ENCODE measurements at regions not wholly inside any gene's neighbourhood (a gene's known extent, or its start where the extent isn't known, plus 50 kb on each side); places are given as distances from the start of the nearest gene placed in this dataset.

GRCh38 chr5:152270096-152270495 is 135.0 kb downstream of the NMUR2 start:
- no peak for DNase-seq (ENCODE audit: low read depth in 2 of 2)

- DNase-seq (ENCODE audit: low read depth in 2 of 2): no peak
These were observed 135.5 kb downstream of the NMUR2 start for GRCh38 chr5:152269533-152269932.

- no peak for DNase-seq (ENCODE audit: low read depth in 2 of 2)
These were observed 140.3 kb downstream of the NMUR2 start for GRCh38 chr5:152264645-152265254.

GRCh38 chr5:152262667-152263066 is 142.4 kb downstream of the NMUR2 start:
- DNase-seq (ENCODE audit: low read depth in 2 of 2): no peak

- DNase-seq (ENCODE audit: low read depth in 2 of 2): no peak
These were observed 144.1 kb downstream of the NMUR2 start for GRCh38 chr5:152260940-152261339.

GRCh38 chr5:152259702-152260101 is 145.4 kb downstream of the NMUR2 start:
- DNase-seq (ENCODE audit: low read depth in 2 of 2): no peak

- DNase-seq (ENCODE audit: low read depth in 2 of 2): no peak
These were observed 148.5 kb downstream of the NMUR2 start for GRCh38 chr5:152256580-152256979.

GRCh38 chr5:152255411-152255810 is 149.7 kb downstream of the NMUR2 start:
- DNase-seq (ENCODE audit: low read depth in 2 of 2): no peak

GRCh38 chr5:152247850-152248385 is 157.2 kb downstream of the NMUR2 start:
- no peak for DNase-seq (ENCODE audit: low read depth in 2 of 2)

- DNase-seq (ENCODE audit: low read depth in 2 of 2): no peak
These were observed 158.7 kb downstream of the NMUR2 start for GRCh38 chr5:152246401-152246800.

- no peak for DNase-seq (ENCODE audit: low read depth in 2 of 2)
These were observed 167.5 kb downstream of the NMUR2 start for GRCh38 chr5:152237531-152237930.

- no peak for DNase-seq (ENCODE audit: low read depth in 2 of 2)
These were observed 178.9 kb downstream of the NMUR2 start for GRCh38 chr5:152226191-152226590.

- DNase-seq (ENCODE audit: low read depth in 2 of 2): no peak
These were observed 183.1 kb downstream of the NMUR2 start for GRCh38 chr5:152221721-152222629.

GRCh38 chr5:152218694-152219093 is 186.4 kb downstream of the NMUR2 start:
- DNase-seq (ENCODE audit: low read depth in 2 of 2): no peak

GRCh38 chr5:152205804-152206203 is 199.3 kb downstream of the NMUR2 start:
- no peak for DNase-seq (ENCODE audit: low read depth in 2 of 2)

- no peak for DNase-seq (ENCODE audit: low read depth in 2 of 2)
These were observed 202.8 kb downstream of the NMUR2 start for GRCh38 chr5:152202321-152202720.

- DNase-seq (ENCODE audit: low read depth in 2 of 2): no peak
These were observed 211.5 kb downstream of the NMUR2 start for GRCh38 chr5:152193391-152194107.

GRCh38 chr5:152188251-152188650 is 216.8 kb downstream of the NMUR2 start:
- no peak for DNase-seq (ENCODE audit: low read depth in 2 of 2)

- no peak for DNase-seq (ENCODE audit: low read depth in 2 of 2)
These were observed 217.4 kb downstream of the NMUR2 start for GRCh38 chr5:152187668-152188067.

GRCh38 chr5:152185547-152186245 is 219.4 kb downstream of the NMUR2 start:
- no peak for DNase-seq (ENCODE audit: low read depth in 2 of 2)

GRCh38 chr5:152184266-152184665 is 220.8 kb downstream of the NMUR2 start:
- no peak for DNase-seq (ENCODE audit: low read depth in 2 of 2)

GRCh38 chr5:152181461-152181860 is 223.6 kb downstream of the NMUR2 start:
- DNase-seq (ENCODE audit: low read depth in 2 of 2): no peak

Measured in stimulated activated CD8-positive, alpha-beta memory T cell treated with anti-CD3 and anti-CD28 coated beads, Interleukin-15, amount 100 ng/mL, for 48 hours (primary cell).